Nephron (organoid): ENCODE measurements at regions not wholly inside any gene's neighbourhood (a gene's known extent, or its start where the extent isn't known, plus 50 kb on each side); places are given as distances from the start of the nearest gene placed in this dataset.
"Not testable (repeated sequence)": the region's sequence is repeated elsewhere in the genome, so short reads cannot be mapped to it uniquely, and the experiment has no call there.

ENCODE experiments used
- H3K27ac Mint-ChIP-seq, 3 experiments: 2 replicates each; pipeline ENCODE4 v1.8.0; 2020; ENCODE audit warnings: mixed read lengths in 3 of 3, mild to moderate bottlenecking in 2 of 3, moderate library complexity in 1 of 3
- H3K27me3 Mint-ChIP-seq: 2 replicates; pipeline ENCODE4 v1.8.0; 2021; ENCODE audit warnings: low read depth, mild to moderate bottlenecking, moderate library complexity, mixed read lengths
- H3K36me3 Mint-ChIP-seq: 2 replicates; pipeline ENCODE4 v1.8.0; 2020; ENCODE audit warnings: low read depth, mixed read lengths
- H3K4me1 Mint-ChIP-seq: 2 replicates; pipeline ENCODE4 v1.8.0; 2020; ENCODE audit warnings: mixed read lengths
- H3K4me3 Mint-ChIP-seq, 3 experiments: 2 replicates each; pipeline ENCODE4 v1.8.0; 2020; ENCODE audit warnings: mild to moderate bottlenecking in 3 of 3, mixed read lengths in 3 of 3, moderate library complexity in 2 of 3
- H3K9me3 Mint-ChIP-seq: 2 replicates; pipeline ENCODE4 v1.8.0; 2020; ENCODE audit warnings: mixed read lengths
- CTCF ChIP-seq, 3 experiments: fragments of 200-600 bp; sonication (generic); IDR thresholded peaks; one replicate each; pipeline ENCODE4 v1.5.0; 2021; ENCODE audit warnings: antibody characterized with exemption in 3 of 3; ENCODE audit not compliant: unreplicated experiment in 3 of 3

- no peak for TF ChIP-seq CTCF (IDR thresholded peaks at IDR 0.05; ENCODE audit: unreplicated experiment in 3 of 3)
These were observed 310.5 kb downstream of the DMAC1 start for GRCh38 chr9:7489036-7489435.

GRCh38 chr9:7484014-7484413 is 315.6 kb downstream of the DMAC1 start:
- not testable (repeated sequence) for H3K4me3 Mint-ChIP-seq, H3K9me3 Mint-ChIP-seq, H3K27me3 Mint-ChIP-seq, H3K36me3 Mint-ChIP-seq, H3K27ac Mint-ChIP-seq, H3K4me1 Mint-ChIP-seq

More at GRCh38 chr9:7489036-7489435, 310.5 kb downstream of the DMAC1 start:
- Mint-ChIP-seq H3K9me3 (peaks cover 2% of the 10 kb centered on the region), H3K27ac (peak overlapping the region in 1 of 3 experiments; percentile 34), H3K36me3 (no peaks in the 10 kb centered on the region), H3K4me1 (peaks cover 20% of the 10 kb centered on the region), H3K27me3 (no peaks in the 10 kb centered on the region), H3K4me3 (no peak overlapping the region)

- TF ChIP-seq CTCF (IDR thresholded peaks at IDR 0.05; ENCODE audit: unreplicated experiment in 3 of 3) = no peak
- Mint-ChIP-seq H3K27me3 (no peaks in the 10 kb centered on the region), H3K4me3 (no peak overlapping the region), H3K27ac (no peak overlapping the region), H3K36me3 (no peaks in the 10 kb centered on the region), H3K9me3 (peaks cover 5% of the 10 kb centered on the region), H3K4me1 (no peaks in the 10 kb centered on the region)
These were observed 318.0 kb downstream of the DMAC1 start for GRCh38 chr9:7481570-7481969.

- no peak for TF ChIP-seq CTCF (IDR thresholded peaks at IDR 0.05; ENCODE audit: unreplicated experiment in 3 of 3)
- no peaks in the 10 kb centered on the region for H3K27me3 Mint-ChIP-seq
- H3K4me1 Mint-ChIP-seq = no peaks in the 10 kb centered on the region
- H3K4me3 Mint-ChIP-seq = no peak overlapping the region
- H3K9me3 Mint-ChIP-seq = peaks cover 5% of the 10 kb centered on the region
- no peaks in the 10 kb centered on the region for H3K36me3 Mint-ChIP-seq
- no peak overlapping the region for H3K27ac Mint-ChIP-seq
These were observed 320.3 kb downstream of the DMAC1 start for GRCh38 chr9:7479300-7479699.

GRCh38 chr9:7478646-7479045 is 320.9 kb downstream of the DMAC1 start:
- no peak overlapping the region for H3K4me3 Mint-ChIP-seq
- H3K27ac Mint-ChIP-seq = no peak overlapping the region
- peaks cover 5% of the 10 kb centered on the region for H3K9me3 Mint-ChIP-seq
- H3K36me3 Mint-ChIP-seq = no peaks in the 10 kb centered on the region
- TF ChIP-seq CTCF (IDR thresholded peaks at IDR 0.05; ENCODE audit: unreplicated experiment in 3 of 3) = no peak
- H3K27me3 Mint-ChIP-seq = no peaks in the 10 kb centered on the region
- no peaks in the 10 kb centered on the region for H3K4me1 Mint-ChIP-seq

- peaks cover 13% of the 10 kb centered on the region for H3K4me1 Mint-ChIP-seq
- no peak overlapping the region for H3K27ac Mint-ChIP-seq
- H3K36me3 Mint-ChIP-seq = no peaks in the 10 kb centered on the region
- no peak overlapping the region for H3K4me3 Mint-ChIP-seq
- no peak for TF ChIP-seq CTCF (IDR thresholded peaks at IDR 0.05; ENCODE audit: unreplicated experiment in 3 of 3)
- H3K9me3 Mint-ChIP-seq = no peaks in the 10 kb centered on the region
- H3K27me3 Mint-ChIP-seq = peaks cover 9% of the 10 kb centered on the region
These were observed 332.4 kb downstream of the DMAC1 start for GRCh38 chr9:7467186-7467585.
